SK-N-MC (cell line): ENCODE measurements at regions not wholly inside any gene's neighbourhood (a gene's known extent, or its start where the extent isn't known, plus 50 kb on each side); places are given as distances from the start of the nearest gene placed in this dataset.

Experiments
- EZH2 ChIP-seq: fragments of 200-600 bp; sonication (generic); IDR thresholded peaks from one replicate; pipeline ENCODE4 v1.6.1; 2017; ENCODE audit warnings: antibody characterized with exemption
- POLR2AphosphoS5 ChIP-seq: IDR thresholded peaks from 2 replicates; pipeline ENCODE4 v1.6.1; 2012; ENCODE audit warnings: mild to moderate bottlenecking, low read depth, low read length, borderline replicate concordance

GRCh38 chr17:33377837-33378595, 84.9 kb upstream of the ASIC2 start:
- TF ChIP-seq EZH2 = no peak
- no peak for TF ChIP-seq POLR2AphosphoS5
